ENCODE measurements at regions not wholly inside any gene's neighbourhood (a gene's known extent, or its start where the extent isn't known, plus 50 kb on each side); places are given as distances from the start of the nearest gene placed in this dataset.

GRCh38 chr21:32132881-32133280, 146.0 kb downstream of the MIS18A start:
- no peaks in the 10 kb centered on the region for H3K9me3 ChIP-seq
- ATAC-seq (no peak), DNase-seq (ENCODE audit: low read depth in 1 of 2, low spot score in 1 of 2) (no peak), FAIRE-seq (no peak)
- ChIA-PET CTCF (no interaction called here), POLR2A (no interaction called here)
- peaks cover 8% of the 10 kb centered on the region; the same call in 2 of the 3 replicates for H3K4me1 ChIP-seq
- 73% methylated on average over 2 of the region's 2 CpGs for WGBS (ENCODE audit: missing lambda C conversion rate)
- H3K4me2 ChIP-seq: no peak overlapping the region
- no peak overlapping the region for H3K27ac ChIP-seq
- no peak overlapping the region for H3K4me3 ChIP-seq
- TF ChIP-seq HEYL (CRISPR knock-in tag; IDR thresholded peaks at IDR 0.05) (no peak), HOXA7 (CRISPR knock-in tag; IDR thresholded peaks at IDR 0.05) (no peak), POLR2AphosphoS2 (conservative IDR thresholded peaks at IDR 0.05; ENCODE audit: low read length) (no peak), EHMT2 (IDR thresholded peaks at IDR 0.05; ENCODE audit: low read depth) (no peak), PBX3 (IDR thresholded peaks at IDR 0.05) (no peak), RARB (CRISPR knock-in tag; IDR thresholded peaks at IDR 0.05) (no peak), USF2 (IDR thresholded peaks at IDR 0.05) (no peak), RFX5 (IDR thresholded peaks at IDR 0.05) (no peak), PHF8 (IDR thresholded peaks at IDR 0.05; ENCODE audit: borderline replicate concordance, low read depth) (no peak), EP300 (IDR thresholded peaks at IDR 0.05) (no peak), FOXS1 (CRISPR knock-in tag; IDR thresholded peaks at IDR 0.05) (no peak), CHD2 (IDR thresholded peaks at IDR 0.05; ENCODE audit: low read length, partially characterized antibody) (no peak), SMC3 (IDR thresholded peaks at IDR 0.05) (no peak), MAZ (IDR thresholded peaks at IDR 0.05; ENCODE audit: borderline replicate concordance, low read depth, low read length) (no peak), ZFP36 (IDR thresholded peaks at IDR 0.05; ENCODE audit: borderline replicate concordance, partially characterized antibody) (no peak)

GRCh38 chr21:32132409-32132808, 146.4 kb downstream of the MIS18A start:
- Histone ChIP-seq H3K4me1 (peaks cover 8% of the 10 kb centered on the region; the same call in 2 of the 3 replicates), H3K4me3 (no peak overlapping the region), H3K9me3 (no peaks in the 10 kb centered on the region), H3K27ac (peak overlapping the region; percentile 51 to 58; a peak in 4 of 6 replicates), H3K4me2 (peak overlapping the region; percentile 13; the same call in 1 of the 3 replicates)
- ChIA-PET POLR2A (no interaction called here), CTCF (no interaction called here)
- no peak for ATAC-seq
- 65% methylated on average over 3 of the region's 3 CpGs for WGBS (ENCODE audit: missing lambda C conversion rate)
- no peak for DNase-seq (ENCODE audit: low read depth in 1 of 2, low spot score in 1 of 2)
- no peak for TF ChIP-seq CEBPB (IDR thresholded peaks at IDR 0.05)
- no peak for TF ChIP-seq ZNF302 (CRISPR knock-in tag; IDR thresholded peaks at IDR 0.05)
- TF ChIP-seq ZSCAN20 (CRISPR knock-in tag; IDR thresholded peaks at IDR 0.05): no peak
- no peak for TF ChIP-seq CHD2 (IDR thresholded peaks at IDR 0.05; ENCODE audit: low read length, partially characterized antibody)
- no peak for TF ChIP-seq PBX3 (IDR thresholded peaks at IDR 0.05)
- no peak for FAIRE-seq

- no peak for FAIRE-seq
- H3K27ac ChIP-seq: peak overlapping the region; percentile 51 to 58
Observed at GRCh38 chr21:32131960-32132359, 146.9 kb downstream of the MIS18A start.

More at GRCh38 chr21:32131960-32132359, 146.9 kb downstream of the MIS18A start:
- POLR2A ChIA-PET: no interaction called here
- TF ChIP-seq NFE2L2 (conservative IDR thresholded peaks at IDR 0.05; ENCODE audit: low read length) (peak; percentile 90), MAFK (IDR thresholded peaks at IDR 0.05; ENCODE audit: partially characterized antibody) (peak; percentile 94), CEBPB (IDR thresholded peaks at IDR 0.05) (no peak), JUN (IDR thresholded peaks at IDR 0.05) (no peak), EHMT2 (IDR thresholded peaks at IDR 0.05; ENCODE audit: low read depth) (no peak), CTCF (IDR thresholded peaks at IDR 0.05) (no peak)
- peaks cover 8% of the 10 kb centered on the region; the same call in 2 of the 3 replicates for H3K4me1 ChIP-seq
- H3K4me2 ChIP-seq: peak overlapping the region; percentile 13; the same call in 1 of the 3 replicates
- peak; percentile 2 to 47 for DNase-seq (ENCODE audit: low read depth in 1 of 2, low spot score in 1 of 2)
- peak in 1 of 2 experiments; percentile 59; a peak in 3 of 6 replicates for ATAC-seq
- WGBS (ENCODE audit: missing lambda C conversion rate): 49% methylated on average over 5 of the region's 5 CpGs
- no peaks in the 10 kb centered on the region for H3K9me3 ChIP-seq
- CTCF ChIA-PET: no interaction called here
- H3K4me3 ChIP-seq: no peak overlapping the region

All from A549 (cell line).